Gastroesophageal sphincter (tissue), 3 donors: ENCODE measurements at regions not wholly inside any gene's neighbourhood (a gene's known extent, or its start where the extent isn't known, plus 50 kb on each side); places are given as distances from the start of the nearest gene placed in this dataset.

Experiments used
- CTCF ChIP-seq, 4 experiments: fragments of 200-600 bp in 2 of 4; fragments of 450-650 bp in 2 of 4; sonication (generic) in 1 of 4; IDR thresholded peaks; one replicate each; pipeline ENCODE4 v1.5.1; 2017 to 2019; ENCODE audit warnings: antibody characterized with exemption in 4 of 4, mild to moderate bottlenecking in 2 of 4, moderate library complexity in 2 of 4
- EP300 ChIP-seq: sonication (generic); formaldehyde crosslinking; IDR thresholded peaks from one replicate; pipeline ENCODE4 v1.6.1; 2017; ENCODE audit warnings: antibody characterized with exemption, mild to moderate bottlenecking
- POLR2A ChIP-seq, 2 donors: fragments of 450-650 bp; IDR thresholded peaks; one replicate each; pipeline ENCODE4 v1.6.1; 2017; ENCODE audit warnings: antibody characterized with exemption in 2 of 2, mild to moderate bottlenecking in 2 of 2, moderate library complexity in 1 of 2
- POLR2AphosphoS5 ChIP-seq: sonication (generic); formaldehyde crosslinking; IDR thresholded peaks from one replicate; pipeline ENCODE4 v1.6.1; 2017; ENCODE audit warnings: antibody characterized with exemption

- no peak for TF ChIP-seq CTCF (IDR thresholded peaks at IDR 0.05)
- no peak for TF ChIP-seq POLR2AphosphoS5
- no peak for TF ChIP-seq POLR2A (IDR thresholded peaks at IDR 0.05)
- TF ChIP-seq EP300, result no peak
Measured at GRCh38 chr9:27800159-27800558, 226.9 kb upstream of the C9orf72 start.
